Gastrocnemius medialis (tissue), 4 donors: ENCODE measurements at regions not wholly inside any gene's neighbourhood (a gene's known extent, or its start where the extent isn't known, plus 50 kb on each side); places are given as distances from the start of the nearest gene placed in this dataset.

Source experiments
- POLR2A ChIP-seq, 2 donors: fragments of 450-650 bp; IDR thresholded peaks; one replicate each; pipeline ENCODE4 v1.6.1; 2017; ENCODE audit warnings: antibody characterized with exemption in 2 of 2, mild to moderate bottlenecking in 2 of 2, moderate library complexity in 2 of 2
- TF ChIP-seq, protein P1 (sequence below), 5 experiments: fragments of 450-650 bp in 3 of 5; fragments of 200-600 bp in 2 of 5; sonication (generic) in 2 of 5; IDR thresholded peaks in 4 of 5; conservative IDR thresholded peaks in 1 of 5; 1 replicate in 4 of 5; 2 replicates in 1 of 5; pipeline ENCODE4 v1.5.1; 2016 to 2019; ENCODE audit warnings: antibody characterized with exemption in 5 of 5, mild to moderate bottlenecking in 3 of 5, moderate library complexity in 3 of 5

DNA sequence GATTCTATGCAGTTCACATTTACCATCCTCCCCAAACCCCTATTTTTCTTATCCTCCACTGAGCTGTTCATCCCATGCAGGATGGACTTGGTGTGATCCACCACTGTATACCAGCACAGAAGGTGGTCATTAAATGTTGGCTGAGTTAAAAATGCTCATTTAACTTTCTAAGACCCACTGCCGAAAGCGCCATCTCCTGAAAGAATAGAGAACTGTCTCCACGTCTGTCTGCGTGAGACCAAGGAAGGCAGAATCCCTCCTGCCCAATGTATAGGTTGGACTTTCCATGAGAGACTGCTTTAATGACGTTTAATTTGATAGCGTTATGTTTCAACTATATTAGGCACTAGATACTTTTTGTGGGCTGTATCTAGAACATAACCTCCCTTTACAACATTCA, 124.3 kb downstream of the GPAM start:
- TF ChIP-seq, protein P1, sequence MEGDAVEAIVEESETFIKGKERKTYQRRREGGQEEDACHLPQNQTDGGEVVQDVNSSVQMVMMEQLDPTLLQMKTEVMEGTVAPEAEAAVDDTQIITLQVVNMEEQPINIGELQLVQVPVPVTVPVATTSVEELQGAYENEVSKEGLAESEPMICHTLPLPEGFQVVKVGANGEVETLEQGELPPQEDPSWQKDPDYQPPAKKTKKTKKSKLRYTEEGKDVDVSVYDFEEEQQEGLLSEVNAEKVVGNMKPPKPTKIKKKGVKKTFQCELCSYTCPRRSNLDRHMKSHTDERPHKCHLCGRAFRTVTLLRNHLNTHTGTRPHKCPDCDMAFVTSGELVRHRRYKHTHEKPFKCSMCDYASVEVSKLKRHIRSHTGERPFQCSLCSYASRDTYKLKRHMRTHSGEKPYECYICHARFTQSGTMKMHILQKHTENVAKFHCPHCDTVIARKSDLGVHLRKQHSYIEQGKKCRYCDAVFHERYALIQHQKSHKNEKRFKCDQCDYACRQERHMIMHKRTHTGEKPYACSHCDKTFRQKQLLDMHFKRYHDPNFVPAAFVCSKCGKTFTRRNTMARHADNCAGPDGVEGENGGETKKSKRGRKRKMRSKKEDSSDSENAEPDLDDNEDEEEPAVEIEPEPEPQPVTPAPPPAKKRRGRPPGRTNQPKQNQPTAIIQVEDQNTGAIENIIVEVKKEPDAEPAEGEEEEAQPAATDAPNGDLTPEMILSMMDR (IDR thresholded peaks at IDR 0.05 in 4 of 5, conservative IDR thresholded peaks at IDR 0.05 in 1 of 5) = no peak
- no peak for TF ChIP-seq POLR2A (IDR thresholded peaks at IDR 0.05)
